ENCODE measurements at regions not wholly inside any gene's neighbourhood (a gene's known extent, or its start where the extent isn't known, plus 50 kb on each side); places are given as distances from the start of the nearest gene placed in this dataset.

DNA sequence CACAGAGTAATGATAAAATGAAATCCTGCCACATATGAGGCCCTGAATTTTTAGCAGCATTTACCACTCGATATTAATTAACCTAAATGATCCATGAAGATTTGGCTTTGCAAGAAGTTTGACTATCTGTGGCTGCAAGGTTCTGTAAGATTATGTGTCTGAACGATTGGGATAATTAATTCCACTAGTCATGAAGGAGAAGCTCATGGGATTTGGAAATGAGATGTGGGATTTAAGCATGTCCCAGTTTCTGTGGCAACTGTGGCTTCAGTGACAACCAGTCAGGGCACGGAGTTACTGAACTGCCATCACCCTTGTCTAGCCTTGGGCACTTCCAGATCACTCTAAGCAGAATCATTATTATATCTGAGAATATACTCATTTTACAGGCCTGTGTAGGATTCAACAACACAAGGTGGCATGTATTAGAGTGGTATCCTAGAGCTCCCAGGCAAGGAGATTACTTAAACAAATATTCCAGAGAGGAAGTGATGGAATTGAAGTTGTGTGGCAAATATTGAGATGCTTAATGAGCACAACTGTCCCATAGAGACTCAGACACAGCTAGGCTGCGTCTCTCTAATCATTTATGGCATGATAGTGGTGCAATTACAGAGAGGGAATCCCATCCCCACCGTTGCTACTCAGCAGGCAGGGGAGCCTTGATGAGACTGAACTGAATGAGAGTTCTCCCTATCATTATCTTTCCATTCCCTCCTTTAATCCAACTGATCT lies 205.0 kb upstream of the KRR1 start:
- intact Hi-C loops (cut with DNase I, micrococcal nuclease): no loop called here
- Histone ChIP-seq H3K9me3 (no peaks in the 10 kb centered on the region), H3K4me1 (ENCODE audit: low read depth) (no peaks in the 10 kb centered on the region), H3K36me3 (ENCODE audit: low read depth) (no peaks in the 10 kb centered on the region), H3K4me3 (no peak overlapping the region)
- TF ChIP-seq, protein P1, sequence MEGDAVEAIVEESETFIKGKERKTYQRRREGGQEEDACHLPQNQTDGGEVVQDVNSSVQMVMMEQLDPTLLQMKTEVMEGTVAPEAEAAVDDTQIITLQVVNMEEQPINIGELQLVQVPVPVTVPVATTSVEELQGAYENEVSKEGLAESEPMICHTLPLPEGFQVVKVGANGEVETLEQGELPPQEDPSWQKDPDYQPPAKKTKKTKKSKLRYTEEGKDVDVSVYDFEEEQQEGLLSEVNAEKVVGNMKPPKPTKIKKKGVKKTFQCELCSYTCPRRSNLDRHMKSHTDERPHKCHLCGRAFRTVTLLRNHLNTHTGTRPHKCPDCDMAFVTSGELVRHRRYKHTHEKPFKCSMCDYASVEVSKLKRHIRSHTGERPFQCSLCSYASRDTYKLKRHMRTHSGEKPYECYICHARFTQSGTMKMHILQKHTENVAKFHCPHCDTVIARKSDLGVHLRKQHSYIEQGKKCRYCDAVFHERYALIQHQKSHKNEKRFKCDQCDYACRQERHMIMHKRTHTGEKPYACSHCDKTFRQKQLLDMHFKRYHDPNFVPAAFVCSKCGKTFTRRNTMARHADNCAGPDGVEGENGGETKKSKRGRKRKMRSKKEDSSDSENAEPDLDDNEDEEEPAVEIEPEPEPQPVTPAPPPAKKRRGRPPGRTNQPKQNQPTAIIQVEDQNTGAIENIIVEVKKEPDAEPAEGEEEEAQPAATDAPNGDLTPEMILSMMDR (IDR thresholded peaks at IDR 0.05): no peak
- no peak for DNase-seq
- no peak for ATAC-seq

DNA sequence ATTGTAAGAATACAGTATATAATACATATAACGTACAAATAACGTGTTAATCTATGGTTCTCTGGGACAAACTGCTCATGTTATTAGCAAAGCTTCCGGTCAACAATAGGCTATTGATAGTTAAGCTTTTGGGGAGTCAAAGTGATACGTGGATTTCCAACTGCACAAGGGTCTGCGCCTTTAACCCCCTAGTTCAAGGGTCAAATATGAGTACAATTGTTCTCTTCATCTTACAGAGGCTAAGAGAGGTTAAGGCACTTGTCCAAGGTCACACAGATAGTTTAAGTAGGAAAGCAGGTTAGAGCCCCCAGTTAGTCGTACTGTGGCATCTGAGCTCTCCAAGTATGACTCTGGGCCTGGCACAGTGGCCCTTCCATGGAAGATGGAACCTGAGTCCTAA lies 204.3 kb upstream of the KRR1 start:
- ATAC-seq (no peak), DNase-seq (no peak)
- intact Hi-C loops (cut with DNase I, micrococcal nuclease): no loop called here
- Histone ChIP-seq H3K36me3 (ENCODE audit: low read depth) (no peaks in the 10 kb centered on the region), H3K4me1 (ENCODE audit: low read depth) (no peaks in the 10 kb centered on the region), H3K4me3 (no peak overlapping the region), H3K9me3 (no peaks in the 10 kb centered on the region)
- TF ChIP-seq, protein P1 (IDR thresholded peaks at IDR 0.05): no peak

- no peak overlapping the region for H3K4me3 ChIP-seq
- intact Hi-C loops (cut with DNase I, micrococcal nuclease): no loop called here
- no peak for ATAC-seq
- H3K9me3 ChIP-seq: no peaks in the 10 kb centered on the region
- no peaks in the 10 kb centered on the region for H3K4me1 ChIP-seq (ENCODE audit: low read depth)
- TF ChIP-seq, protein P1 (IDR thresholded peaks at IDR 0.05): no peak
- no peaks in the 10 kb centered on the region for H3K36me3 ChIP-seq (ENCODE audit: low read depth)
- DNase-seq: no peak
Observed at GRCh38 chr12:75715323-75715644, 203.9 kb upstream of the KRR1 start.

GRCh38 chr12:75714462-75715322 lies 203.3 kb upstream of the KRR1 start:
- intact Hi-C loops (cut with DNase I, micrococcal nuclease): no loop called here
- no peak for DNase-seq
- no peaks in the 10 kb centered on the region for H3K9me3 ChIP-seq
- H3K4me1 ChIP-seq (ENCODE audit: low read depth): no peaks in the 10 kb centered on the region
- no peak for ATAC-seq
- no peaks in the 10 kb centered on the region for H3K36me3 ChIP-seq (ENCODE audit: low read depth)
- TF ChIP-seq, protein P1 (IDR thresholded peaks at IDR 0.05): no peak
- no peak overlapping the region for H3K4me3 ChIP-seq

DNA sequence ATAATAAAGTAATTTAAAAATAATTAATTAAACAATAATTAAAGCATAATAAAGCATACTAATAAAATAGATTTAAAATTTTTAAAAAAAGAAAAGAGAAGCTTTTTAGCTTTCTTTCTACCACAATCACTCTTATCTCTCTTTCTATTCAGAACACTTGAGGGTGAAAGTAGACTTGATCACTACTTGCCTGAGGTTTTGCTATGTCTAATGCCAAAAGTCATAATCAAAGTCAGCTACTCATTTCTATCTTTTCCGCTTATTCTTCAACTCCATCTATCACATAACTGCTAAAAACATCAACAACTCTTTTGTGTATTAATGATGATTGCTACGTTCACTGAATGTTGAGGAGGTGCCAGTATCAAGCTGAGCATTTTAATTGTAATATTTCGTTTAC lies 202.0 kb upstream of the KRR1 start:
- DNase-seq (no peak), ATAC-seq (no peak)
- intact Hi-C loops (cut with DNase I, micrococcal nuclease): no loop called here
- Histone ChIP-seq H3K4me3 (no peak overlapping the region), H3K9me3 (no peaks in the 10 kb centered on the region), H3K4me1 (ENCODE audit: low read depth) (no peaks in the 10 kb centered on the region), H3K36me3 (ENCODE audit: low read depth) (no peaks in the 10 kb centered on the region)
- TF ChIP-seq, protein P1 (IDR thresholded peaks at IDR 0.05): no peak

Measured in mucosa of descending colon (tissue), 3 donors.